ENCODE measurements at regions not wholly inside any gene's neighbourhood (a gene's known extent, or its start where the extent isn't known, plus 50 kb on each side); places are given as distances from the start of the nearest gene placed in this dataset.
"Not testable (repeated sequence)": the region's sequence is repeated elsewhere in the genome, so short reads cannot be mapped to it uniquely, and the experiment has no call there.

DNA sequence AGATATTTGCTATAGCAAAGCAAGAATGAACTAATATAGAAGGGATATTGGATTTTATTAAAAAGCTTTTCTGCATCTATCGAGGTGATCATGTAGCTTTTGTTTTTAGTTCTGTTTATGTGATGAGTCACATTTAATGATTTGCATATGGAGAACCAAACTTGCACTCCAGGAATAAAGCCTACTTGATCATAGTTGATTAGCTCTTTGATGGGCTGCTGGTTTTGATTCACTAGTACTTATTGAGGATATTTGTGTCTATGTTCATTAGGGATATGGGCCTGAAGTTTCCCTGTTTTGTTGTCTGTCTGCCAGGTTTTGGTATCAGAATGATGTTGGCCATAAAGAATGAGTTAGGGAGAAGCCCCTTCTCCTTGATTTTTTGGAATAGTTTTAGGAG, 310.7 kb downstream of the ARPP21 start:
- DNase-seq = no peak

DNA sequence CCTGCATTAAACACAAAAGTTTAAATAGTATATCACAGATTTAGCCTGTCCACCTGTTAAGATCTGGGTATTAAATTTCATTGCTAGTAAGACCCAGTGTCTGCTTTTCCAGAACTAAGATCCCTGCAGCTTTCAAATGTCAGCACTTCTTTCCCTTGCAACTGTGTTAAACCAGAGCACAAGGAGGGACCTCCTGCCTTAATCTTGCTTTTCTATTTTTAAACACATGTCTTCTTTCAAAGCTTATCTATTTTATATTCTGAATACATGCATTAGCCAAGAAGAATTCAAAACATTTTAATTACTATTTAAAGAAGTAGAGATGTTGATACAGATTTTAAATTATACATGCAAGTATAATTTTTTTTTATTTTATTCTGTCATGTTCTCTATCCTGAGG, 315.1 kb downstream of the ARPP21 start:
- no peak for DNase-seq

DNA sequence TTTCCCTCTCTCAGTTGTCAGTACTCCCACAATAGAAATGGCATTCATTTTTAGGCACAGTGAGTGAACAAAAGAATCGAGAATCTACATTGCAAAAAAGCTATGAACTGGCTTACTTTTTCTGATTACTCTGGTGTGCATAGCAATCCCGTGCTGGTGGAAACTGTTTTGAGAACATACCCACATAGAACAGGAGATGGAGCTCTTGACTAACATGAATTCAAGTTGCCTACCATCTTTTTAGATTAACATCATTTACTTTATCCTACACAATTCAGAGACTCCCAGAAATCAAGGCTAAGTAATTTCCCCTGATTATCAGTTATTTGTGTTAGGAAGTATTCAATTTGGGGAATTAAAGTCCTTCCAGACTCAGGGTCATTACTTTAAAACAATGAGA, 326.6 kb downstream of the ARPP21 start:
- peak; percentile 31 for DNase-seq

DNA sequence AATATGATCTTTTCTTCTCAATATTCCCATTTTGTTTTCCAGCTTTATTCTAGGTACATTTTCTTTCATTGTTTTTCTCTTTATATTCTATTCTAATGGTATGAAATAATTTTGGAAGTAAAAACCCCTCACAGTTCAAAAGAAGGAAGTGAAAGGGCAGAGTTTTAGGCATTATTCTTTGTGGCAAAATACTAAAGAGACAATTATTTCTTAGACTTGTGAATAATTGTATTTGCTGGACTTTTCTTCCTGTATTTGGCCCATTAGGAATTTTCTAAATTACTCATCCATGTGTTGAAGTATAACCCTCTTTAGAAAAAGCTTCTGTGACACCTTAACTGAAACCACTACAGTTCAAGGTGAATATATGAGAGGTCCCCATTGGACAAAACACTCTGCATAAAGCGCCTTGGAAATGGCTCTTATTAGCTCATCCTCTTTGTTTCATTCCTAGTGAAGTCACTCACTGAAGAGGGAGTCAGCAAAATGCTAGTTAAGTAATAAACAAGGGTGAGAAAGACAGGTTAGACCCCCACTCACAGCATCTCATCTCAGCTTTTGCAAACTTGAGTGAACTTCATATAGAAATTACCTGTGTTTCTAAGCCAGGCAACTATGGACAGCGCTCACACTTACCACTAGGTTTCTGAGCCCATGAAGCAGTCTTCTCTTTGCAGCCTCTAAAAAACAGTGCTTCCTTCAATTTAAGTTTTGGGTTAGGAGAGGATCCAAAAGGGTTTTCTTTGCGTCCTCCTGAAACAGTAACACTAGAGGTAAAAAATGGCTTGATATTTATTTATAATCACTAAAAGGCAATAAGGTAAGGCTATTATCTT, 327.5 kb downstream of the ARPP21 start:
- no peak for DNase-seq

DNA sequence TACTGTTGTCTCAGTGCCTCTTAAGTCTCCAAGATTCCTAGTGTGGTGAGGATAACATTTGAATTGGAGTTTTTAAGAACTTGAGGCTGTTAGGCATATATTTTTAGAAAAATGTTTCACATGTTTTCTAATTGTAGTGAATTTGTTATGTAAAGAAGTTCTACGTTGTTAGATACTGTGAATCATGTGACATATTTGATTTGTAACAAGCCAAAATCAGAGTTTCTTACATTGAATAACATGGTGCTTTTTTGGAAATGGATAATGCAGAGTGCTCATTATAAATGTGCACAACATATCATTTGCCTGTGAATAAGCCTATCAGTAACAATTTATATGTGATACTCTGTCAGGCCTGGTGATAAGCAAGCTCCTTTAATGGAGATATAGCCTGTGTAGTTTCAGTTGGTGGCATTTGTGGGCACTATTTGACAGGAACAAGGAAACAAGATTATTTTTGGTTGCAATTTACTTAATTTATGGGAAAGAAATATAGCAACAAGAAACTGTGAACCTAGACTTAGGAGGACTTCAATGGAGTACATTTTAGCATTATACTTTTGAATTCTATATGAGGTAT, 328.8 kb downstream of the ARPP21 start:
- no peak for DNase-seq

DNA sequence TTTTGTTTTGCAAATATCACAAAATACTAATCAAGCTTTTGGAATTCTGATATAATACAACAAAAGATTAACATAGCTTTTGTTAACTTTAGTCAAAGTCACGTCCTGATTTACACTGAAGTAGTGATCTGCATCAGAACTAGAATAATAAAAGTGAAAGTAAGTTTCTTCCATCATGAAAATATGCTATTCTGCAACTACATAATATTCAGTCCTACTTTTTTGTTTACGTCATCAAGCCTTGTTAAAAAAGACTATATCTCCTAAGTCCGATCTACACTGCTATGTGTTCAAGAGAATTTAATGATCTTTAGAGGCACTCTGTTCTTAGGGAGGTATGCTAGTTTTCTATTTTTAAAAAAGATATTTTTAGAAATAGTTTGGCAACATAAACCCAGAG, 330.1 kb downstream of the ARPP21 start:
- no peak for DNase-seq

DNA sequence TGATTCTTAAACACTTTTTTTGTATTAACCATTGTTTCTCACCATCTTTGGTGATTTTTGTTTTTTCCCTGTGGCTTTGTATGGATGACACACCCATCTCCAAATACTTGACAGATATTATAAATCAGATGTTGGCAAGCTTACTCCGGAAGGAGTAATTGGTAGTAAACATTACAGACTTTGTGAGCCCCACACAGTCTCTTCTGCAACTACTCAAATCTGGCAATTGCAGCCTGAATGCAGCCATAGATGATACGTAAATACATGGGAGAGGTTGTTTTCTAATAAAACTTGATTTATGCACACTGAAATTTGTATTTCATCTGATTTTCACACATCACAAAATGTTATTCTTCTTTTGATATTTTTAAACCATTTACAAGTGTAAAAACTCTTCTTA, 331.5 kb downstream of the ARPP21 start:
- no peak for DNase-seq

DNA sequence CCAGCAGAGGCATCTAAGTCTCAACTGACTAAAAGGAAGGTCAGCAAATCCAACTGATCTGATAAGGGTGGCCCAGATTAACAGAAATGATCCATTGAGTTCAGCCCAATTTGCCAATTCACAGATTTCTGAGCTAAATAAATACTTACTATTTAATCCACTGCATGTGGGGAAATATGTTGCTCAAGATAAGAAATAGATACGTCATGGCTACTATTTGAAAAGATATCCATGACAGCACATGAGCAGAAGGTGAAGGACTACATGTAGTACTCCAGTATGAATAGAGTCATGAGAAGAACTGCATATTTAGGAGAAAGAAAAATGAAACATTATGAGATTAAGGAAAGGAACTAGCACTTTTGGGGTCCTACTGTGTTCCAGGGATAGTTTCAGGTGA, 332.4 kb downstream of the ARPP21 start:
- DNase-seq = no peak

DNA sequence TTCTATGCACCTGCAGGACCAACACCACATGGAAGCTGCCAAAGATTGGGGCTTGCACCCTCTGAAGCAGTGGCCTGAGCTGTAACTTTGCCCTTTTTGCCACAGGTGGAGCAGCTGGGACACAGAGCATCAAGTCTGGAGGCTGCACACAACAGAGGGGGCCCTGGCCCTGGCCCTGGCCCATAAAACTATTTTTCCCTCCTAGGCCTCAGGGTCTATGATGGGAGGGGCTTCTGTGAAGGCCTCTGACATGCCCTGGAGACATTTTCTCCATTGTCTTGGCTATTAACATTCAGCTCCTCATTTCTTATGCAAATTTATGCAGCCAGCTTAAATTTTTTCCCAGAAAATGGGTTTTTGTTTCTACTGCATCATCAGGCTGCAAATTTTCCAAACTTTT, 335.5 kb downstream of the ARPP21 start:
- no peak for DNase-seq

DNA sequence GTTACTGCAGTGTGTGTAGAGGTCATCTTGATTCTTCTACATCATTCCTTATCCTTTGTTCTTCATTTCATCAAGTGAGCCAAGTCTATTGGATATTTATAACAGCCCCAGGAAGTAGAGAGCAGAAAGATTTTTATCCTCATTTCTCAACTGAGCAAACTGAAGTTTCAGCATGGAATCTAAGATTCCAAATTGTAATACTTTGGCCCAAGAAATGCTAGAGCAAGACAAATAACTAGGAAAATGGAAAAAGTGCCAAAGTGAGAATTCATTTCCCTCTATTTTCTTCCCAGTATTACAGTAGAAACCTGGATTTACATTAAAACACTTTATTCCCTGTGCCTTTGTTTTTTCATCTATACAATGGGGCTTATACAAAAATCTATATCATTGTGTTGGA, 346.8 kb downstream of the ARPP21 start:
- no peak for DNase-seq

DNA sequence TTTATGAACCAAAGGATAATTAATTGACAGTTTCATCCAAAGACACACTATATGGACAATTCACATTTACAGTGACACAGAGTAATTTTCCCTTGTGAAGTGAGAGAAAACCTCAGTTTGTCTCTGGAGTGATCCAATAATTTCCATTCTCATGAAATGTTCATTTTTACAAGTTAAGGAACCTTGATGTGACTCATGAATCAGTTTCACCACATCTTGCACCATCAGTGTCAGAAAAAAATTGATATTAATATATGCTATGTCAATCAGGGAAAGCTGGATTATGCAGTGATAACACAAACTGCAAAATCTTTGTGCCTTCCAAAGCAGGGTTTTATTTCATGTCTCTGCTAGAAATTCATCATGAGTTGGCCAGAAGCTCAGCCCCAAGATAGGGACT, 348.1 kb downstream of the ARPP21 start:
- DNase-seq = no peak

DNA sequence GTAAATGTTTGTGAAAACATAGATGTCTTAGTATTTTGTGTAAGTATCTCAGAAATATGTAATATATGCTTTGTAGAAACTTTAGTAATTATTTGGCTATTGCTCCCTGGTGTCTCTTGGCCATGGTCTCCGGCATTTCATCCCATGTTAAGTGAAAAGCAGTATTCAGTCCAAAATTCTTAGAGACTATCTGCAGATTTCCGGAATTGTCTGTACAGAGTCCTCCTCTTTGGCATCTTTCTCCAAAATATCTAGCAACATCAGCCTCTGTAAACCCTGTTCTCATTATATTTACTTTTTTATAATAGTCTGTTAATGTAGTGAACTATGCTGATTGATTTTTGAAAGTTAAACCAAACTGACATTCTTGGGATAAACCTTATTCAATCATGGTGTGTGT, 352.7 kb downstream of the ARPP21 start:
- no peak for DNase-seq

DNA sequence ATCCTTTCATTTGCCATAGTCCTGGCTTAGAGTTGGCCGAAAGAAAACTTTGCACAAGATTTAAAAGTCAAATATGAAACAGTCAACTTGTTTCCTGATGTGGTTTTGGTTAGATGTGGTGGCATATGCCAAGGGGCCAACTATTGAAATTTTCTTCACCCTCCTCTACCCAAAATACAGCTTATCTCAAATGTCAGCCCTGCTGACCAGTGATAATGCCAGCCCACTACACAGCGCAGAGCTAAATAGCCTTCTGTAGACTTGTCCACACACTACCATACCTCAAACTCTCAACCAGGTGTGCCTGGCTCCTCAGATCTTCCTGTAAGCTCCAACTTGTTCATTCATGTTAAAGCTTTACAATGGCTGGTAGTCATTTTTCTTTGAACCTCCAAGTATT, 368.5 kb upstream of the STAC start:
- no peak for DNase-seq

DNA sequence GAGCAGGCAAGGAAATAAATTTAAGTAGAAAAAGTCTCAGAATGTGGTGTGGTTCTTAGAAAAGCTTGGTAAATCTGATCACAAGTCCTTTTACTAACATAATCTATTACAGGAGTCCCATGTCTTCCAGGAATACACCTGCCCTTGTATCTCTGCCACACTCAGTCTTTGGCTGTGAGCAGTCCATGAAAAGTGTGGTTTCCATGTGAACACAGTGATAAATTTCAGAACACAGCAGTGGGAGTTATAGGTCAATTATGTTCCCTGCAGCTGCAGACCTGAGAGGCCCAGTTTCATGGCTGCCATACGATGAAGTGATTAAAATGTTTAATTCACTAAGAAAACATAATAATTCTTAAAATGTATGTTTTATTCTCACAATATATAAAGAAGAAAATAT, 366.9 kb upstream of the STAC start:
- no peak for DNase-seq

DNA sequence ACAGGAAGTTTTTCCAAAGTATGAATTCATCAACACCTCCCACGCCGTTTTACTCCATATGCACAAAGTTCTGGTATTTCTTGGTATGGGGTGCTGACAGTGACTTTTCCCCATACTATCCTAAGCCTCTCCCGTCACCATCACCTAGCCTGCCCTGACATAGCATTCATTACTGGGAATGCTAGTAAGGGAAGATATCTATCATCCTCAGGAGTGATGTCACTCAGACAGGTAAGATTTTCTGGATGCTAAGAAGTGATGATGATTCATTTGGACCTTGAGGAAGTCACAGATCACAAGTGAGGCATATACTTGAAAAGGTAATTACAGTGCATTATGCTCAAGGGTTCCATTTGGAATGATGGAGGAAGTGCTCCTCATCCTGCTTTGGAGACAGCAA, 355.1 kb upstream of the STAC start:
- no peak for DNase-seq

DNA sequence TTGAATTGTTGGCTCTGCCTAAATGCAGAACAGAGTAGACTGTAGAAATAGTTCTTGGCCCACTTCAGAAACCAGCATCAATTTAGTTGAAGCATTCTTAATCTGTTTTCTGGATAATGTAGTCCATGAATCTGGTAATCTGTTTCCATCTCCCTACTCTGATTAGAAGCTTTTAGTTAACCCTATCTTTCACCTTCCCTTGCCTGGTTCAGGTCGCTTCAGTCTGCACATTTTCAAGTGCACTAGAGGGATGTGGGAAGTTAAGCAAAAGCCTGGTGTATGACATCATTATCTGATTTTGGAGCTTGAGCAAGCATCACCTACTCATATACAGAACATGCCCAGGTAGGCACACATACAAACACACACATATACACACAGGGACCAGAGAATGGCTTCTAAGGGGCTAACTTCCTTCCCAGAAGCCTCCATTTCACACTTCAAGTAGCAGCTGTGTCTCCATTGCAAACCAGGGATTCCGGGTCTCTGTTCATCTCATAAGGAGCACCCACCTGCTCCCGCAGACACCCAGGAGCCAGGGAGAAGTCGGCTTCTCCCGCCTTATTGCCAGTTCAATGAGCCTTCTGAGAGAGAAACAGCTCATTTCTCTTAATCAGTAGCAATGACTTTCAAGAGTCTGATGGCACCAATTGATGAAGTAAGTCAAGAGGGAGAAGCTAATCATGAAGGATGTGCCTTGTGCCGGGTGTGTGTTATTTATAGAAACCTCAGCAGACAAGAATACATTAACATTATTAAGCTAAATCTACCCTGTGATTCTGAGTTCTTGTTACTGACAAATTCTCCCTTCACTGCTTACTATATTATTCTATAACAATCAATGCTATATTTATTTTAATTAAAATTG, 347.9 kb upstream of the STAC start:
- no peak for DNase-seq

DNA sequence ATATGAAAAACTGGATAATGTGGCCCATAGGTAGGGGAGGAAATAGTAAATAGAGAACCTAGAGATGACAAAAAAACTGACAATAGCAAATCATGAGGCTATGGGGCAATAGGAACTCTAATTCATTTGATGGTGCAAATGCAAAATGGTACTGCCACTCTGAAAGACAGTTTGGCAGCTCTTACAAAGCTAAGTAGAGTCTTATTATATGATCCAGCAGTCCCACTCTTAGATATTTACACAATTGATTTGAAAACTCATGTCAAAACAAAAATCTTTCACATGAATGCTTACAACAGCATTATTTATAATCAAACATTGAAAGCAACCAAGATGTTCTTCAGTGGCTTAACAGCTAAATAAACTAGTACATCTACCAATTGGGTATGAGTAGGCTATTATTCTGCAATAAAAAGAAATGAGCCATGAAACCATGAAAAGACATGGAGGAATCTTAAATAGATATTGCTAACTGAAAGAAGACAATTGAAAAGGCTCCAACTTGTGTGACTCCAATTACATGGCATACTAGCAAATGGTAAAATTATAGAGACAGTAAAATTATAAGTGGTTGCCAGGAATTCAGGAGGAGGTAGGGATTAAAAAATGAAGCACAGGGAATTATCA, 321.8 kb upstream of the STAC start:
- DNase-seq = no peak

DNA sequence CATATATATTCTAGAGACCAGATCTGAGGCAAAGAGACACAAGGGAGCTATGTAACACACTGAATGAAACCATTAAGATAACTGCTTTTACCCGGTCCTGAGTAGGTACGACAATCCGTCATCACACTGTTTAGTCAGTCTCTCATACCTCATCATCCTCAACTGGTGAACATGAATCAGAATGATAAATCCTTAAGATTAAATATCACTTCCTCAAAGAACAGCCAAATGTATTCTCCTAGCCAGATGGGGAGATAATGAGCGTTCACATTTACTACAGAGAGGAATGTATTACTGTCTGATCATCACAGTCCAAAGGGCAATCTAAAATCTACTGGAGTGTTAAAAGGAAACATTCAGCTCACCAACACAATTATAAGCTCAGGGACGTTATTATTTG, 319.4 kb upstream of the STAC start:
- DNase-seq = no peak

DNA sequence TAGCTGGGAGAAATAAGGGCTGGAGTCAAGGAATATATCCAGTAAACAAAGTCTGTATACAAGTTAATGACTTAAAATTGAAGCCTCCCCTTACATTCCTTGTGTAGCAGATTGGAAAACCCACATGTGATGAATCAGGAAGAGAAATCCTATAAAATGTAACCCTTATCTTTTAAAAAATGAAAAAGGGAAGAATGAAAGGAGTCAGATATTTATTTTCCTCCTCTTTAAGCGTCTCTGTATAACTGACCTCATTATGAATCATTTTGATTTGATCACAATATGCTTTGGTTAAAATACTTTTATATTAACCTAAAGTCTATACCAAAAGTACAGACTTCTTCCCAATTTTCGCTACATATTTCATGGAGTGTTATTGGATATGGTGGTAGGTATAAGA, 316.3 kb upstream of the STAC start:
- DNase-seq = no peak

DNA sequence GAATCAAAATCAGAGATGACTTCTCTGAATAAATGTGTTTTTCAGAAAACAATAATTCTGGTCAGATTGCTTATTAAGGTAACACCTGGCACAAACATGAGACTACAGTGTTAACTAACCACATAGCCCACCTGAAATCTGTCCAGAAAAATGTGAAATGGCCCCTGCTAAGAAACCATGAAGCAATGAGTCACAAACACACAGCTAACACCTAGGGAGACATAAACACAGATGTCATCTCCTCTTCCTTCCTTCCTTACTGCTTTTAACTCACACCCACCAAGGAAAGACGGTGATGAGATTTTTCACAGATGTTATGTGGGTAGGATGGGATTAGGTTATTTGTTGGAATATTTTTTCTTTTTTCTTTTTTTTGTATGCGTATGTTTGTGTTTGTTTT, 315.0 kb upstream of the STAC start:
- DNase-seq = no peak

DNA sequence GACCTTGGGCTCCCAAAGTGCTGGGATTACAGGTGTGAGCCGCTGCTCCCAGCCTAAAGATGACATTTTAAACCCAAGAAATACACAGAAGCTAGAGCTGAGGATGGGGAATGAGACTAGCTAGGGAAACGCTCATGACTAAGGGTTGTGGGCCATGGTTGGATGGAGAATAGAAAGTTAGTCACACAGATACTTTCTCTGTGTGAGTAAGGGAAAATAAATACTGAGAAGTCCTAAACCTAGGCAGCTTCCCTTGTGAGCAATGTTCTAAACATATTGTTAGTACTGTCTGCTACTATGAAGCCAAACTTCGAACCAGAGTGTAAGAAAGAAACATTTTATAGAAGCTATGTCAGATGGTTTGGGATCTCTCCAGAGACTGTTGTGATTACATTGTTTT, 304.8 kb upstream of the STAC start:
- DNase-seq = no peak

DNA sequence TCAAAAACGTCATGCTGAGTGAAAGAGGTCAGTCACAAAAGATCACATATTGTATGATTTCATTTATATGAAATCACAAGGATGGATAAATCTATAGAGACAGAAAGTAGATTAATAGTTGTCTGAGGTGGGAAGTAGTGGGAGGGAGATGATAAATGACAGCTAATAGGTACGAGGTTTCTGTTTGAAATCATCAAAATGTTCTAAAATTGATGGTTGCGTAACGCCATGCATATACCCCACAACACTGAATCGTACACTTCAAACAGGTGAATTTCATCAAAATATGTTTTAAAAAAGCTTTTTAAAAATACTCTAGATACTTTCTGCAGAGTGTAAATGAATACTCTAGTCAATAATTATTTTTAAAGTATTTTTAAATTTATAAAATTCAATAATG, 303.0 kb upstream of the STAC start:
- DNase-seq = no peak

DNA sequence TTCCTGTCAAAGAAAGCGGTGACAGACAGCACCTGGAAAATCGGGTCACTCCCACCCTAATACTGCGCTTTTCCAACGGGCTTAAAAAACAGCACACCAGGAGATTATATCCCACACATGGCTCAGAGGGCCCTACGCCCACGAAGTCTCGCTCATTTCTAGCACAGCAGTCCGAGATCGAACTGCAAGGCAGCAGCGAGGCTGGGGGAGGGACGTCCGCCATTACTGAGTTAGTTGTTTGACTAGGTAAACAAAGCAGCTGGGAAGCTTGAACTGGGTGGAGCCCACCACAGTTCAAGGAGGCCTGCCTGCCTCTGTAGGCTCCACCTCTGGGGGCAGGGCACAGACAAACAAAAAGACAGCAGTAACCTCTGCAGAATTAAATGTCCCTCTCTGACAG, 297.3 kb upstream of the STAC start:
- DNase-seq = not testable (repeated sequence)

DNA sequence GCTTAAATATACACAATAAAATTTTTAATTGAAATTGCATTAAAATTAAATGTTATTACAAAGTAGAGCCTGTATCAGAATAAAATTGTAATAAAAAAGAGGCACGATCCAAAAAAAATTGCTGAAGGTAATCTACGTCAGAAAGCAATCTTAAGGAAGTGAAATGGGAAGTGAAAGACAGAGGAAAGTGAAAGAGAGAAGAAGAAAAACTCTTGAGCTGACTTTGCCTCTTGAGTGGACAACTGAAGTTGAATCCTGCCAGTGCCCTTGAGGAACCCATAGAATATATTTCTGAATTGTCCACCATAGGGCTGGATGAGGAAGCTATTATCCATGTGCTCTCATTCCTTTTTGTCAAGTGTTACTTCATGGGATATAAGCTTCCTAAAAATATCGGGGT, 285.1 kb upstream of the STAC start:
- no peak for DNase-seq

Data from fibroblast of skin of right quadriceps (primary cell).